ENCODE measurements at regions not wholly inside any gene's neighbourhood (a gene's known extent, or its start where the extent isn't known, plus 50 kb on each side); places are given as distances from the start of the nearest gene placed in this dataset.

GRCh38 chr1:5634893-5635292 is 357.3 kb downstream of the NPHP4 start:
- WGBS, 2 donors, result 85 to 96% methylated on average over 4 of the region's 4 CpGs
- TF ChIP-seq POLR2A (IDR thresholded peaks at IDR 0.05) (no peak), EP300 (IDR thresholded peaks at IDR 0.05) (no peak), CTCF (IDR thresholded peaks at IDR 0.05) (no peak), POLR2AphosphoS5 (IDR thresholded peaks at IDR 0.05) (no peak)
- H3K36me3 ChIP-seq, result no peaks in the 10 kb centered on the region
- DNase-seq, result no peak
- intact Hi-C loops (cut with DNase I), result no loop called here
- H3K4me3 ChIP-seq, result no peak overlapping the region
- H3K4me1 ChIP-seq, result peaks cover 0 to 8% (median 3%) of the 10 kb centered on the region in 4 donors
- no peaks in the 10 kb centered on the region for H3K9me3 ChIP-seq
- H3K27ac ChIP-seq, result no peak overlapping the region
- H3K27me3 ChIP-seq, result peaks cover 0 to 19% (median 0%) of the 10 kb centered on the region in 3 donors

GRCh38 chr1:5632814-5633213 is 359.4 kb downstream of the NPHP4 start:
- no peak overlapping the region for H3K27ac ChIP-seq
- H3K9me3 ChIP-seq, result no peaks in the 10 kb centered on the region
- intact Hi-C loops (cut with DNase I), result no loop called here
- no peak for DNase-seq
- no peaks in the 10 kb centered on the region for H3K36me3 ChIP-seq
- H3K27me3 ChIP-seq, result peaks cover 0 to 6% (median 0%) of the 10 kb centered on the region in 3 donors
- H3K4me3 ChIP-seq, result no peak overlapping the region
- TF ChIP-seq POLR2AphosphoS5 (IDR thresholded peaks at IDR 0.05) (no peak), POLR2A (IDR thresholded peaks at IDR 0.05) (no peak), EP300 (IDR thresholded peaks at IDR 0.05) (no peak), CTCF (IDR thresholded peaks at IDR 0.05) (no peak)
- peaks cover 0 to 8% (median 3%) of the 10 kb centered on the region in 4 donors for H3K4me1 ChIP-seq
- WGBS, 2 donors, result 48 to 73% methylated on average over 10 of the region's 10 CpGs

- DNase-seq, result no peak
- intact Hi-C loops (cut with DNase I), result no loop called here
- Histone ChIP-seq H3K4me3 (no peak overlapping the region), H3K4me1 (peaks cover 0 to 8% (median 3%) of the 10 kb centered on the region in 4 donors), H3K27ac (no peak overlapping the region), H3K27me3 (no peaks in the 10 kb centered on the region), H3K9me3 (no peaks in the 10 kb centered on the region), H3K36me3 (no peaks in the 10 kb centered on the region)
- TF ChIP-seq POLR2AphosphoS5 (IDR thresholded peaks at IDR 0.05), result no peak
- TF ChIP-seq POLR2A (IDR thresholded peaks at IDR 0.05), result no peak
- no peak for TF ChIP-seq EP300 (IDR thresholded peaks at IDR 0.05)
- no peak for TF ChIP-seq CTCF (IDR thresholded peaks at IDR 0.05)
- 6 to 25% methylated on average over 4 of the region's 4 CpGs for WGBS, 2 donors
Observed at GRCh38 chr1:5632224-5632623, 360.0 kb downstream of the NPHP4 start.

GRCh38 chr1:5628416-5628815 is 363.8 kb downstream of the NPHP4 start:
- H3K4me3 ChIP-seq, result no peak overlapping the region
- peaks cover 0 to 8% (median 3%) of the 10 kb centered on the region in 4 donors for H3K4me1 ChIP-seq
- no peak overlapping the region for H3K27ac ChIP-seq
- TF ChIP-seq EP300 (IDR thresholded peaks at IDR 0.05) (no peak), POLR2AphosphoS5 (IDR thresholded peaks at IDR 0.05) (no peak), CTCF (IDR thresholded peaks at IDR 0.05) (no peak), POLR2A (IDR thresholded peaks at IDR 0.05) (no peak)
- no peaks in the 10 kb centered on the region for H3K9me3 ChIP-seq
- no peak for DNase-seq
- no peaks in the 10 kb centered on the region for H3K36me3 ChIP-seq
- WGBS, 2 donors, result 30 to 62% methylated on average over 2 of the region's 2 CpGs
- H3K27me3 ChIP-seq, result peaks cover 0 to 5% (median 0%) of the 10 kb centered on the region in 3 donors
- intact Hi-C loops (cut with DNase I), result no loop called here

GRCh38 chr1:5623399-5623798 is 368.8 kb downstream of the NPHP4 start:
- Histone ChIP-seq H3K9me3 (no peaks in the 10 kb centered on the region), H3K27ac (no peak overlapping the region), H3K4me3 (no peak overlapping the region), H3K36me3 (no peaks in the 10 kb centered on the region), H3K27me3 (peaks cover 0 to 14% (median 0%) of the 10 kb centered on the region in 3 donors), H3K4me1 (no peaks in the 10 kb centered on the region)
- 70 to 73% methylated on average over 6 of the region's 6 CpGs for WGBS, 2 donors
- no peak for DNase-seq
- intact Hi-C loops (cut with DNase I), result no loop called here
- TF ChIP-seq POLR2A (IDR thresholded peaks at IDR 0.05) (no peak), CTCF (IDR thresholded peaks at IDR 0.05) (no peak), EP300 (IDR thresholded peaks at IDR 0.05) (no peak), POLR2AphosphoS5 (IDR thresholded peaks at IDR 0.05) (no peak)
